HG03025 (cell line): ENCODE measurements at regions not wholly inside any gene's neighbourhood (a gene's known extent, or its start where the extent isn't known, plus 50 kb on each side); places are given as distances from the start of the nearest gene placed in this dataset.
A peak's percentile ranks its signal among the peaks of the same experiment; 100 is the strongest.

Experiments
- ATAC-seq: cut with Tn5 transposase; IDR thresholded peaks from one replicate; pipeline ENCODE4 v1.9.1; 2021; ENCODE audit warnings: mild to moderate bottlenecking, moderate library complexity; ENCODE audit not compliant: unreplicated experiment, low FRiP score

DNA sequence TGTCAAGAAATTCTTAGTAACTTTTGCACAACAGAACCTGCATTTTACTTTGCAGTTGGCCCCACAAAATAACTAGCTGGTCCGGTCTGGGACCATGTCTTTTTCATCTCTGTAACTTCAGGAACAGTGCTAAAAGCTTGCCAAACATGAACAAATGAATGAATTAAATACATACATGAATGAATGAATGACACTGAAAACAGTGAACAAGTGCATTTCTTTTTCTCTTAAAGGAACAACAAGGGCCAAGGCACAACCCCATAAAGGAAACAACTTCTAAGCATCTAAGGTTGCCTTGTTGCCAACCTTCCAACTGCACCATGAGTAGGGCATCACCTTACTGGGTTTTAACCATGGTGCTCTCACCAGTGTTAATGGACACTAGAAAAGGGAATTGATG is 534.4 kb upstream of the PKN2 start:
- ATAC-seq = no peak

DNA sequence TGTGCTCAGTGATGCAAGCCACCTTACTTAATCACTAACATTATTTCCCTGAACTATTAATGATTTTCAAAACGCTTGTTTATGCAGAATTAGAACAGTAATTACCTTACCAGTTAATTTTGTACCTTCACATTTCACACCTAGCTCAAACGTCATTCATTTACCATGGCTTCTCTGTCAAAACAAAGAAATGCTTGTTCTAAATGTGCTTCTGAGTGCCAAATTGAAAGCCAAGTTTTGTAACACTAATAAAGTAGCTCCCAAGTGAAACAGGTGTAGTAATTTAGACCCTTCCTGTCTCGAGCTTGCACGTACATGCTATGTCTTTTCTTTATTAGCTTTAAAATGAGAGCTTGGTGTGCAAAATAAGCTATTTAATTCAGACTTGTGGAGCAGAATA is 533.7 kb upstream of the PKN2 start:
- ATAC-seq = no peak

DNA sequence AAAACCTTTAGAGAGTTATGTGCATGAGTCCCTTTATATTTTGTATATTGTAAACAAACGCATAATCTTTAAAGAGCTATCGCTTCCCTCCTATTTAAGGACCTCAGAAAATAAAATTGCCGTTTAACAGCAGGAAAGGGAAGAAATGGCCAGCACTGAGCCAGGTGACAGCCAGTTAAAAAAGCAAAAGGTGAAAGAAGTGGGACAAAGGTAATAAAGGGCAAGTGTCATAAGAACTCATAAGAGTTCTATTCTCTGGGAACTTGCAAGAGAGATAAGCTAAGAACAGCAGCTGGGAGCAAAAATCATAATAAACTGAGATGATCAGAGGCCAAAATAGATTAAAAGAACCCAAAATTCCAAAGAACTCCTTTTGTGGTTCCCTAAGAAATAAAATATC is 520.9 kb upstream of the PKN2 start:
- ATAC-seq = no peak

DNA sequence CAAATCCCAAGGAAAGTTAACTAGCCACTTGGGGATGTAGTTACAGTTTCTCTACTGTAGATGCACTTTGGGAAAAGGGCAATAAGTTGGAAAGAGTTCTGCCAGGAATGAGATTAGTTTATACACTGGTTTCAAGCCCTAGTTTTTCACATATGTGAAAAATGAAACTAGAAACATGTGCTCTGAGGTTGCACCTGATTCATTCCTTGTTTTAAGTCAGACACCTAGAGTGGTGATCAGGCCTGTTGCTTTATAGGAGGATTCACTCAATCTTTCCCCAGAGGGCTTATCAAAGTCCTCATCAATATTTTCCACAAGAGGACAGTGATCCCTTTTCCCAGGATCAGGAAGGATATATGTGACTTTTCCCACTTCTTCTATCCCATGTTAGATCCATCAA is 515.9 kb upstream of the PKN2 start:
- ATAC-seq = peak; percentile 51

DNA sequence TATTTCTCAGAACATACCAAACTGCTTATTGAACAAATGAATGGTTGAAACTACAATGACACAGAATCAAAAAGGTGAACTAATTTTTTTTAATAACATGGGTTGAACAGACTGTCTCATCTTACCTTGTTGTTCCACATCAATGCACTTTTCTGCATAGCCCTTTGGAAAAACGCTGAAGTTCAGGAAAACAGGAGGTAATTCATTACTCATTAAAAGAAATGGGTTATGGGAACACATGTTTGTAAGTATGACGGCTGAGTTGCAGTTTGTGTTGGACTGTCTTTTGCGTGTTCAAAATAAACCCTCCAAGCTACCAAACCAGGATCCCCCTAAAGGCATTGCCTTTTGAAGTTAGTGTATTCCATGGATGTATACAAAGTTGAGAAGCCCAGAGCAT is 514.9 kb upstream of the PKN2 start:
- no peak for ATAC-seq

DNA sequence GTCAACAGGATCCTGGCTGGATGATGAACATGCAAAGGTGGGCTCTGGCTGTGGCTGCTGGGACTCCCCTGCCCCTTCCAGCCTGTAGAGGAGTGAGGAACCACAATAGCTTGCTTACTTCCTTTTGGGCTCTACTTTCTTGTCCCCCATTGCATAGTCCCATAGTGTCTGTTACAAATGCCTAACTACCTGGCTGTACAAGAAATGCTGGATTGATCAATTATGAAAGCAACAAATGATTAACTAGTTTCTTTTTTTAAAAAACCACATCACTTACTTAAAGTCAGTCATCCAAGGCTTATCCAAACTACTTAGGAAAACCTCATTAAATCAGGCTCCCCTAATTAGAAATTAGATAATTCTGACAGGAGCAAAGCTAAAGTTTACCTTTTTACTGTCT is 514.1 kb upstream of the PKN2 start:
- ATAC-seq = no peak

DNA sequence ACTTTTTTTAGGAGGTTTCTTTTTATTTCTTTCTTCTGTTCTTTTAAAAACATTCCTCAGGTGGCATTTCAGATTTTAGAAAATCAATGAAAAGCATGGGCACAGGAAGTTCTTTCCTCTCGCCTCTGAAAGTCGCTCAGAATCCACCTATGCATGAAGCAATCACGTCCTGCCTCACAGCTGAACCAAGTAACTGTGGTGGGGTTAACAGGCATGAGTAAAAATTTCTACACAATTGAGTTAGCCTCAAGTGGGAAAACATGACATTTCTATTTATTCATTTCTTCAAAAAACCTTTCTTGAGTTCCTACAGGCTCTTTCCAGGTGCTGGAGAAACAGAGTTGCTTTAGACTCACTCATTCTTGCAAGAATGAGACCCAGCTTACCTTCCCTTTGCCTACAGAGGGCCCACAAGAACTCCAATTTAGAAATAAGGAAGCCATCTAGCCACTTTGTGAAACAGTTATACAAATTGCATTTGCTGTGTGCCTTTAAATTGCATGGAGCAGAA is 508.9 kb upstream of the PKN2 start:
- ATAC-seq = no peak

DNA sequence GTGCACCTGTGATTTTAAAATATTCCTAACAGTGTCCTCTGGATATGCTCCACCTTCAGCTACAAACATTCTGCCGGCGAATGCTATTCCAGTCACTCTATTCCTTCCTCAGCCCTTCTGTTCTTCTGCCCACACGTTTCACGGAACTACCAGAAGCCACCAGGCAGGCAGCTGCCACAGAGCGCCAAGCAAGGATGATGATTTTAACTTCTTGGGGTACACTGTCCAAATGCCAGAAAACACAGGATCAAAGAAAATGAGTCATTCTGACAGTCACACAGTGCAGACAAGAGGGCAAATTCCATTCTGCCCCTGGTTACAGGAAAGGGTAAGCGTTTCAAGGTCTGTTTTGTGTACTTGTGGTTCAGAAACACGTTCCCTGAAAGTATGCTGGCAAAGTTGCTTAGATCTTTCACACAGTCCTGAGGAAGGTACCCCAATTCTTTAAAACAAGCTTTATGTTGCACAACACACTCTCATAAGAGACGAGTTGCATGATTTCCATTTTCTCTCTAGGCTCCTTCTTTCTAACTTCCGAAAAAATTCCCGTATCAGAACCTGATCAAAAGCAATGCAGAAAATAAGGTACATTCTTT is 508.3 kb upstream of the PKN2 start:
- ATAC-seq = no peak

DNA sequence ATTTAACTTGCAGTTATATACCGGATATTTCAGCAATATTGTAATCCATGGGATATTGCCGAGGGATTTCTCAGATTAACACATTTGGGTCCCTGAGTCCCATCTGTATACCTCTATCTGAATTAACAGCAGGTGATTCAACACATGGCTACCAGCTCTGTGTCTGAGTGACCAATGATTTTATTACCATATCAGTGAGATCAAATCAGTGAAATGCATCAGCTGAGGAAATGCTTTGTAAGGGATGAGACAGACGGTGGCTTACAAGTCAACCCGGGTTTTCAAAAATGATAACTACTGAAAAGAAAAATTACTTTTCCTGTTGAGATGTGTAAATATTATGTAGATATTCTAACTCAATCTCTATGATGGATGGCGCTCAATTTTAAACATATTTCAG is 504.1 kb upstream of the PKN2 start:
- no peak for ATAC-seq

DNA sequence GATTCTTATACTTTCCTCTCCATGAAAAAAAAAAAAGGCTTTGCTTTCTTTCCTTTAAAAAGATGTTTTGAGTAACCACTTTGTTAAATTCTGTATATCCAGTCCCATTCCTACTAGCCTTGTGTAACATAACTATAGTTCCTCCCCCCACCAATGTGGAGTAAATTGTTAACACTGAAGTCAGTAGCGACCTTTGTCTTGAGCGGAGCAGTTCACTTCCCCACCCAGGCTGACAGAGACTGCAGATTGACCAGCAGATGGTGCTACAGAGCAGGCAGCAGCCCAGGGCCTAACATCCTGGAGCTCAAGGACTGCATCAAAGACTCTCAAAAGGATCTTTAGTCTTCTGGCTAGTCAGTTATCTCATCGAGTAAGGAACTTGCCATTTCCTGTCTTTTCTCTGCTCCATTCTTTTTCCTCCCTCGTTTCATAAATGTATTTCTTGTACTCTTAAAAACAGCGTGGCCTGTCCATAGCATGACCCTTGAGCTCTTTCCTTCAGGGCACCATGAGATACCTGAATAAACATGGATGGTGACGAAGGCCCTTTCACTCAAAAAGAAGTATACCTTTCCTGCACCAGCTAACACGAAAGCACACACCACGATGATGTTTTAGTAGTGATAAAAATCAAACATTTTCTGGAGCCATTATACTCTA is 503.5 kb upstream of the PKN2 start:
- peak; percentile 96 for ATAC-seq

DNA sequence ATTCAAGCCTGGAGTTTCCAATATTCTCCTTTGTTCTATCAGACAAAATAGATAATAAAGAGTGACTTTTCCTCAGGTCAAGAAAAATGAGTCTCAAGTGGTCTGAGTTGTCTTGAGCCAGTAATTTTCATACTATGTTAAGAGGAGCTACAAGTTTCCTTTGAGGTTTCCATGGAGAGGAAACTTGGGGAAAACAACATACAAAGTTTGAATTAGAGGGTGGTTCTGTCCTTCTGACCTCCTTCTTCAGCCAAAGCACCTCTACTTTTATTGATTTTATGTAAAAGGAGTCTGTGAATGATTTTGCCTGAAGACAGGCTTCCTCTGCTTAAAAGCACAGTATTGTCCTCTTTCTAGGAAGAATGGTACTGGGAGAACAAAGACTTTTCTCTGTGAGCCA is 497.2 kb upstream of the PKN2 start:
- no peak for ATAC-seq

DNA sequence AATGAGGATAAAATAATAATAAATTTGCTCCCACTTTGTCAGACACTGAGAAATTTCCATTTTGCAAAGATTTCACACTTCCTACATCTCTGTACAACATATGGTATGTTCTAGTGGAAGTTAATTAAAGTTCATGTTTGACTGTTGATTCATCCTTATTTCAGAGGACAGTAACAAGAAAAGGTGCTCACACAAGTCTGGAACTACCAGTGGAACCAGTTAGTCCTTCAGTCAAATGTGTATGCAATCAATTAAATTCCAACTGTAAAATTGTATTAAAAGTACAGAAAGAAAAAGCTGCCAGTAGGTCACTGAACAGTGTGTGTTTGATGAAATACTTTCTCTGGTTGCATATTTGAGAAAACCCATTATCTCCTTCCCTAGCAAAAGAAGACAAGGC is 496.0 kb upstream of the PKN2 start:
- ATAC-seq = no peak

DNA sequence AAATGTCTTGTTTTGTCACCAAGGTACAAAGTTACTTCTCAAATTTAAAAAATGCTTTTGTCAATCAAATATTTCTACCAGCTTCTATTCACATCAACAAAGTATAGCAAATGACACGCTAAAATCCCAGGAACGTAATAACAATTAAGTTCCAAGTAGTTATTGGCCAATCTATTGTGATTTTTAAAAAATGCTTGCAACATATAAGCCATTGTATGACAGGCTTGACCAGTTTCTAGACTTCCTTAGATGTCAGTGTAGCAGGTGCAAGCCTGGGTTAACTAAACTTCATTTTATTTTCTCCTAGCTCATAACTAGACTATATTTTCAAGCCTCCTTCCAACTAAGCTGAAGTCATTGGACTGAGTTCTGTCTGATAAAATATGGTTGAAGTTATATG is 494.5 kb upstream of the PKN2 start:
- ATAC-seq = no peak

DNA sequence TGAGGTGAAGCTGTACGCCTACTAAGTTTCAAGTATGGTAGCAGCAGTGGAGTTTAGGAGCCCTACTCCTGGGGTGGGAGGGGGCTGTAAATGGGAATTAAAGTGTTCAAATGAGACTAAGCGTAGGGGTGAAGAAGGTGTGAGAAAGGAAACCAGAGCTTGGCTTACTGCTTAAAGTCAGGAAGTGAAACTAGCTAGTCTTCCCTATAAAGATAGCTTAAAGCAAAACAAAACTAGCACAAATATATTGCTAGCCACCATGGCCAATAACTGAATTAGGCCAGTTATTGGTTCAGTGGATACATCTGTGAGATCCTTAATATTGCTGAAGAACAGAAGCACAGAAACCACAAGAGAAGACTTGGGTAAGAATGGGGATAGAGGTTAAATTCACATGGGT is 492.2 kb upstream of the PKN2 start:
- peak; percentile 87 for ATAC-seq

DNA sequence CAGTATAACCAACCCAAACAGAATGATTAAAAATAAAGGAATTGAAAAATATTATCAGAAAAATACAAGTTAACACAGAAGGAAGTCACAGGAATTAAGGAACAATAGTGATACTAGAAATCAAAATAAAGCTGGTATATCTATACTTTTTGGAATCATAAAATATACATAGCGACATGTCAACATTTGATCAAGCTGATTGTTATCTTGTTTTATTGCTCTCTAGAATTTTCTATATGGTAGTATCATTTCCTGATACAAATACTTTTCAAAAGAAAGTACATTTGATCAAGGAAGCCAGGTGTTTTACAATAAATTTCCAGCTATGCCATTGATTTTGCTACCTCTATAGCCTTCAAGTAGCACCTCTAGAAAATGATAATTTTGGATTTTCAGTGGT is 489.5 kb upstream of the PKN2 start:
- no peak for ATAC-seq

DNA sequence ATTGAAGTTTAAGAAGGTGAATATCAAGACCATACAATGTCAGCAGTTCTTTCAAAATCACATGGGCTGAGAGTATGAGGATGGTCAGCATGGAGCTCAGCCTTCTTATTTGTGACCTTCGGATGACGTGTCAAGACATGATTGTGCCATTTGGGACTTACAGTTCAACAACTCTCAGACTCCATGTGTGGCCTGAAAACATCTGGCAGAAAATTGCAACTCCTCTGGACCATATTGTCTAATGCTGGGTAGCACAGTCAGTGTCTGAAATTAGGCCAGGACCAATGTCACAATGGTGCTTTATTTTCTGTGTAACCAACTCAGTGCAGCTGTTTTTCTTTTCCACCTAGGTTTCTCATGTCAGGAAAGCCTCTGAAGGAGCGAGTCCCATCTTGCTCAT is 483.5 kb upstream of the PKN2 start:
- ATAC-seq = no peak

DNA sequence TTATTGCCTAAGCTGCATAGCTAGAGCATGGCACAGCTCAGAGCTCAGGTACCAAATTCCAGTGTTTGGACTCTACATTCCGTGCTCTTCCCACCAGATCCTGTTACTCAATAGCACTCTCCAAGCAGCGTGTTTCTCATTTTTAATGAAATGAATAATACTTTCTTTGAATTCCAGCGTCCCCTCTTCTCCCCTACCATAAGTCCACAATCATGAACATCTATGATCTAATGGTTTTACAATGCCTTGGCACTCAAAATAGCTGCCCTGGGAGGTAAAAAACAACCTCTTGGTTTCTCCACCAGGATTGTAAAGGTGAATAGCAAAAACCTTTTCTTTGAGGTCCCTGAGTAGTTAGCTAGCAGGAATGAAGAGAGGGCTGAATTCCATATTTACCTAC is 480.0 kb upstream of the PKN2 start:
- no peak for ATAC-seq

DNA sequence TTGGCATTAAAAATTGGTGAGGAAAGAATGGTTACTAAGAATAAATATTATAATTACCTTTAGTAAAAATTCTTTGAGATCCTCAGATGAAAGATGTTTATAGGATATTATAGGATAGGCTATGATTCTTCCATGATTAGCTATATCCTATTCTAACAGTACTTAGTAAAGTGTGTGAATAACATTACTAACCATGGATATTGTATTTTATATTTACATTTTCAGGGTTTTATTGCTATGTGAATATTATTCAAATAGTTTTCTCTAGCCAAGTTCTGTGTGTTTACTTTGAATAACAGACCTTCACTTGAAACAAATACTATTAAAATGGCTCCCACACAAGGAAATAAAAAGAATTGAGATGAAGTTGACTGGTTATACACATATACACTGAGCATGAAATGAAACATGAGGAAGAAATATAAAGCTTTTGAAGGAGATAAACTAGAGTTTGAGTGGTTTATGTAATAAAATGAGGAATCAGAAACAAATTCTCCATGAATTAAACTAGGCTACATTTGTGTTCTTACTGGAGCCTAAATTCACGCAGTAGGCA is 479.4 kb upstream of the PKN2 start:
- no peak for ATAC-seq

DNA sequence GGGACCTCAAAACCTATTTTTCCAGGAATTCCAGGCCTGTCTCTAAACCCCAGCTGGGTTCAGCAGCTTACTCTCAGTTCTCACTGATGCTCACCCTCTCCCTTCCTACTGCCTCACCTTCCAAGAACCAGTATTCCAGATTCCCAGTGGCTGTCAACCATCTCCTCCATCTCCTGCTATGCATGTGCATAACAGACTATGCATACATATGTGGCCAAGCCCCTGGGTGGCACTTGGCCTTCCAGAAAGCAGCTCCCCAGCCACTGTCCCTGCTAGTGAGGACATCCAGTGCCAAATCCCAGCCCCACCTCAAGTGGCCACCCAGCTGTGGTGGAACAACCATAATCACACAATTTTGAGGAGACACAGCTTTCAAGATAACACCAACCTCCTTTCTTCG is 475.7 kb upstream of the PKN2 start:
- ATAC-seq = no peak

DNA sequence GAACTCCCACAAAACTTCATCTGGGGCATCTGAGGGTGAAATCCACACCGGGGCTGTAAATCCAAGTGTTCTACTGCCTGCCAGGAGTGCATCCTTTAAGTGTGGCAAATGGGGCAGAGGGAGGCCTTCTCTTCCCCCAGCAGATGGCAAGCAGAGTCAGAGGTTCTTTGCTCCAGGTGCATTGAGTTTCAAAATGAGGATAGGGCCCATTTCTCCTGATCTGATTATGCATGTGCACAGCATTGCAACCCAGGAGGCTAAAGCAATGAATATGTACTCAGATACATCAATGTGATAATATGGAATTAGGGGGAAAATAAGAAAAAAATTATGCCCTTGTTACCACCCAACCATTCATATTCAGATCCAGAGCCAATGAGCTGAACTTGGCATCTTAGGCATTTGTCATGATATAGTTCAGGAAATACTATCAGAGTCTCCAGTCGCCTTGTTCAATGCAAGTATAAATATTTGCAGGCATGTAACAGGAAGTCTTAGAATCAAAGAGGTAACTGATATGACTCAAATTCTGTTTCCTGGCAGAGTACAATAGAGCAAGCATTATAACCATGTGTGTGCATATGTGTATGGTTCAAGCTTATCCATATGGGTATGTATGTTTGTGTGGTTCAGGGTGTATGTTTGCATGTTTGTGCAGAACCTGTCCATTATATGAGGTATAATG is 473.8 kb upstream of the PKN2 start:
- no peak for ATAC-seq

DNA sequence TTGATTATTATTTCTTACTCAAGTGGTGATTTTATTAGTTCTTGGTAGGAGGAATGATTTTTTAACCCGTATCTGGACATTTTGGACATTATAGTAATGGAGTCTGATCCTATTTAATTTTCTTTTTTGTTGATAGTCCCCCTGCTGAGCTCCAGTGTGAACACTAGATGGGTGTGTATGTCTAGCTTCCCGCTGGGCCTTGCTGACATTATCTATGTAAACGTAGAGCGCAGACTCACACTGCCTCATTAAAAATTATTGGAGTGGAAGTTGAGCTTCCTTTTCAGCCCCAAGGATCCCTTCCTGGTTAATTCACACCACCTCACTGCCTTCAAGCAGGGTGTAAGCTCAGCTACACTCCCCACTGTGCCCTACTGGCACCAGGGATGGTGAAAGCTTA is 467.6 kb upstream of the PKN2 start:
- no peak for ATAC-seq

DNA sequence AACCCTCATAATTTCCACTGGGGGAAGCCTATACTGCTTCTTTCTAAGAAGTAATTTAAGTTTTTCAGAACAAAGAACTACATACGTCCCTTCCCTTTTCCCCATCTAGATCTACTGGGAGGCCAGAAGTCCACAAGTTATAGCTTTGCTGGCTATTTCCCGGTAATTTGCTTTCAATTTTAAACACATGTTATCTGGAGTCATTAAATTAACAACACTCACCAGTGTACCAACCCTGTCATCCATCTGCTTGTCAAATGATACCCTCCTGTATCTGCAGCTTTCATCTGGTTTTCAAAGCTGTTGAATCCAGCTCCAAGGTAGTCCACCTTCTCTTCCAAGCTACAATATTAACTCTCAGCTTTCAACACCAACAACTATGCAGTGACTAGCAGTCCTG is 466.7 kb upstream of the PKN2 start:
- ATAC-seq = no peak
